Stomach (tissue), 8 donors: ENCODE measurements at regions not wholly inside any gene's neighbourhood (a gene's known extent, or its start where the extent isn't known, plus 50 kb on each side); places are given as distances from the start of the nearest gene placed in this dataset.

Experiments used
- DNase-seq, 2 donors: peaks; one replicate each; pipeline versions ENCODE4 v3.0.0 to v3.0.0-alpha.2; 2013 to 2019
- H3K27ac ChIP-seq, 5 donors: fragments of 200-600 bp in 4 of 5; sonication (generic) in 4 of 5; one replicate each; pipeline ENCODE4 v1.5.1; 2013 to 2019; ENCODE audit warnings: mild to moderate bottlenecking in 1 of 5, moderate library complexity in 1 of 5
- H3K27me3 ChIP-seq, 3 donors: fragments of 200-600 bp; sonication (generic); one replicate each; pipeline ENCODE4 v1.5.1; 2017 to 2019; ENCODE audit warnings: mixed run types in 1 of 3
- H3K36me3 ChIP-seq, 4 donors: fragments of 200-600 bp; sonication (generic); 1 replicate in 3 of 4; 2 replicates in 1 of 4; pipeline ENCODE4 v1.5.1; 2016 to 2019
- H3K4me1 ChIP-seq, 4 donors: fragments of 200-600 bp; sonication (generic); one replicate each; pipeline ENCODE4 v1.5.1; 2016 to 2019
- H3K4me3 ChIP-seq, 4 donors: fragments of 200-600 bp; sonication (generic) in 3 of 4; one replicate each; pipeline ENCODE4 v1.5.1; 2016 to 2019; ENCODE audit warnings: mild to moderate bottlenecking in 1 of 4
- H3K9me3 ChIP-seq, 4 donors: fragments of 200-600 bp; sonication (generic); one replicate each; pipeline ENCODE4 v1.5.1; 2016 to 2019
- EP300 ChIP-seq: sonication (generic); formaldehyde crosslinking; IDR thresholded peaks from one replicate; pipeline ENCODE4 v1.6.1; 2017; ENCODE audit warnings: antibody characterized with exemption
- POLR2A ChIP-seq, 4 donors: fragments of 450-650 bp; IDR thresholded peaks; one replicate each; pipeline ENCODE4 v1.6.1; 2016; ENCODE audit warnings: antibody characterized with exemption in 4 of 4, control low read depth in 2 of 4, mild to moderate bottlenecking in 1 of 4, moderate library complexity in 1 of 4
- POLR2AphosphoS5 ChIP-seq, 3 donors: sonication (generic); formaldehyde crosslinking; IDR thresholded peaks; one replicate each; pipeline ENCODE4 v1.6.1; 2016; ENCODE audit warnings: antibody characterized with exemption in 3 of 3
- WGBS, 5 donors: extraction: QIAGEN DNeasy Blood & Tissue Kit in 3 of 5; methylation state at CpG; one replicate each; pipeline versions ENCODE4 v1.1.5 to v1.1.7; 2013 to 2018; 5-methylcytosine and 5-hydroxymethylcytosine counted together
- intact Hi-C: fragments of 100-400 bp; cut with DNase I; formaldehyde crosslinking; loops from one replicate; pipeline ENCODE4 v1.15.1; 2023; ENCODE audit warnings: low total_unique reads
- TF ChIP-seq, protein P1 (sequence below), 7 experiments: fragments of 450-650 bp in 4 of 7; fragments of 200-600 bp in 3 of 7; sonication (generic) in 3 of 7; IDR thresholded peaks; one replicate each; pipeline ENCODE4 v1.5.1; 2016 to 2019; ENCODE audit warnings: antibody characterized with exemption in 7 of 7, control low read depth in 2 of 7, mild to moderate bottlenecking in 1 of 7
- donor health status: healthy with polysubstance abuse.
- donor health status: Bipolar disorder and iron deficiency.
- donor health status: healthy.

DNA sequence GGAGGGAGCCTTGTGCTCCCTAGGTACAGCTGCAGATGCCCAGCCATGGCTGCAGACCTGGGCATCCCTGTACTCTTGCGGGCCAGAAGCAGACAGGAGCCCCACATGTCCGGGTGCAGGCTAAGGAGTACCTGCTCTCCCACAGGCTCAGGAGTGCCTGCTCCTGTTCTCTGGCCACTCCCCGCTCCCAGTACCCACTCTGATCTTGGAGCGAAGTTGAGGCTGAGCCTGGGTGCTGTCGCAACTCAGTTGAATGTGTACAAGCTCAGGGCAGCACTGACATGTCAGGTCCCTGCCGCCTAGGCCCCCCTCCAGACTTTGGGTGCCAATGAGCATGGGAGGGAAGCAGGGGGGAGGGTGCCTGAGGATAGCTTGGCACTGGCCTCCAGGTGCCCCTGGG lies 666.9 kb downstream of the PLPP3 start:
- Histone ChIP-seq H3K36me3 (no peaks in the 10 kb centered on the region), H3K9me3 (no peaks in the 10 kb centered on the region), H3K27me3 (no peaks in the 10 kb centered on the region), H3K4me3 (no peak overlapping the region), H3K4me1 (no peaks in the 10 kb centered on the region), H3K27ac (no peak overlapping the region)
- 88 to 98% (median 94%) methylated on average over 4 to 6 of the region's 6 CpGs for WGBS, 5 donors
- DNase-seq = no peak
- intact Hi-C loops = no loop called here
- TF ChIP-seq POLR2A (IDR thresholded peaks at IDR 0.05) (no peak), EP300 (no peak), POLR2AphosphoS5 (IDR thresholded peaks at IDR 0.05) (no peak)
- TF ChIP-seq, protein P1, sequence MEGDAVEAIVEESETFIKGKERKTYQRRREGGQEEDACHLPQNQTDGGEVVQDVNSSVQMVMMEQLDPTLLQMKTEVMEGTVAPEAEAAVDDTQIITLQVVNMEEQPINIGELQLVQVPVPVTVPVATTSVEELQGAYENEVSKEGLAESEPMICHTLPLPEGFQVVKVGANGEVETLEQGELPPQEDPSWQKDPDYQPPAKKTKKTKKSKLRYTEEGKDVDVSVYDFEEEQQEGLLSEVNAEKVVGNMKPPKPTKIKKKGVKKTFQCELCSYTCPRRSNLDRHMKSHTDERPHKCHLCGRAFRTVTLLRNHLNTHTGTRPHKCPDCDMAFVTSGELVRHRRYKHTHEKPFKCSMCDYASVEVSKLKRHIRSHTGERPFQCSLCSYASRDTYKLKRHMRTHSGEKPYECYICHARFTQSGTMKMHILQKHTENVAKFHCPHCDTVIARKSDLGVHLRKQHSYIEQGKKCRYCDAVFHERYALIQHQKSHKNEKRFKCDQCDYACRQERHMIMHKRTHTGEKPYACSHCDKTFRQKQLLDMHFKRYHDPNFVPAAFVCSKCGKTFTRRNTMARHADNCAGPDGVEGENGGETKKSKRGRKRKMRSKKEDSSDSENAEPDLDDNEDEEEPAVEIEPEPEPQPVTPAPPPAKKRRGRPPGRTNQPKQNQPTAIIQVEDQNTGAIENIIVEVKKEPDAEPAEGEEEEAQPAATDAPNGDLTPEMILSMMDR (IDR thresholded peaks at IDR 0.05) = no peak

DNA sequence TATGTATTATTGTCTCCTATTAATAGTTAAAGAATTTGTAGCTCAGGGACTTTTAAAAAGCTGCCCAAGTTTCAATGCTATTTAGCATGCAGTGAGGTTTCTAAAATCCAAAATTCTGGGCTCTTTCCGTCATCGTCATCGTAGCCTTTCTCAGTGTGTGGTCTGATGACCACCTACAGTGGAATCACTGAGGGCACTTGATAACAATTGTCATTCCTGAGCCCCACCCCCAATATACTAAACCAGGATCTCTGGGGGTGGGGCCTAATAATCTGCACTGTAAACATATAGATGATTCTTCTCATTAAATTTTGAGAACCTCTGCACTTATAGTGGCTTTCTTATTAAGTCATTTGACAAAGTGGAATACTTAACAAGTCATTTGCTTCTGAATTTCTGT lies 674.8 kb downstream of the PLPP3 start:
- H3K9me3 ChIP-seq = no peaks in the 10 kb centered on the region
- intact Hi-C loops = no loop called here
- H3K36me3 ChIP-seq = no peaks in the 10 kb centered on the region

DNA sequence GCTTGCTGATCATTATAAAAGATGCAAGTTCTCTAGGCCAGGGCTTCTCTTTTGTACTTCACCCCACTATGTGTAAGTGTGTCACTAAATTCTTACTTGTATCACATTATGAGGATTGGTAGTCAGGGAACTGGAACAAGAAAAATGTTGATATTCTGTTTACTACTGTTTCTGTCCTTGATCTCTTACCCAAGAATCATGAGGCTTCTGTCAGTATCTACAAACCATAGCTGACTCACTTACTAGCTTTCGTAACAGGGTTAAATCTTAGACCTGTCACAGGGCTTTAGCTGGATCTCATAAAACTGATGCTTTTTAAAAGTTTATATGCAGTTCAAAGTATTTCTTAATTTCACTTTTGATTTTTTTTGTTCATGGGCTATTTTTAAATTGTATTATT lies 681.2 kb downstream of the PLPP3 start:
- Histone ChIP-seq H3K9me3 (peaks cover 0 to 8% (median 3%) of the 10 kb centered on the region in 4 donors), H3K27ac (peak overlapping the region in 1 of 5 donors; percentile 12), H3K4me1 (no peaks in the 10 kb centered on the region), H3K27me3 (no peaks in the 10 kb centered on the region), H3K36me3 (no peaks in the 10 kb centered on the region), H3K4me3 (no peak overlapping the region)
- intact Hi-C loops = no loop called here
- no peak for DNase-seq
- TF ChIP-seq, protein P1 (IDR thresholded peaks at IDR 0.05) = no peak
- no peak for TF ChIP-seq EP300
- TF ChIP-seq POLR2A (IDR thresholded peaks at IDR 0.05) = no peak
- no peak for TF ChIP-seq POLR2AphosphoS5 (IDR thresholded peaks at IDR 0.05)
- 73 to 92% (median 78%) methylated on average over 1 of the region's 1 CpG for WGBS, 5 donors

More for the DNA sequence above, 674.8 kb downstream of the PLPP3 start:
- H3K4me3 ChIP-seq = no peak overlapping the region
- H3K27me3 ChIP-seq = no peaks in the 10 kb centered on the region
- no peak overlapping the region for H3K27ac ChIP-seq
- 87 to 93% (median 90%) methylated on average over 3 of the region's 3 CpGs for WGBS, 5 donors
- no peaks in the 10 kb centered on the region for H3K4me1 ChIP-seq
- DNase-seq = no peak
- TF ChIP-seq POLR2AphosphoS5 (IDR thresholded peaks at IDR 0.05) = no peak
- TF ChIP-seq EP300 = no peak
- no peak for TF ChIP-seq POLR2A (IDR thresholded peaks at IDR 0.05)
- TF ChIP-seq, protein P1 (IDR thresholded peaks at IDR 0.05) = no peak

DNA sequence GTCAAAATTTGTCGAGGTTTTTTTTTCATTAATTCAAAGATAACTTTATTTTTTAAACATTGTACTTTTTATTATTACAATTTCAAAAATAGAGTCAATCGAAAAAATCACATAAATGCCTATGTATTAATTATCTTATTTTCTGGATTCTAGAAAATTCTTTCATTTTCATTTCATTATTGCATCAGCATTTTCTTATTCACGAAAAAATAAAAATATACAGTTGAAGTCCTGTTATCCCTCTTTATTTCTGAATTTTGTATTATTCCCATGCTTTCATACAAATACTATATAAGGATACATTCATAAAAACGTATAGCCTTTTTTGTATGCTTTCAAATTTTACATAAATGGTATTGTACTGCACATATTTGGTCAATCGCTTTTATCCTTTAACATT lies 681.0 kb upstream of the USP24 start:
- intact Hi-C loops = no loop called here
- no peak for DNase-seq
- Histone ChIP-seq H3K4me1 (no peaks in the 10 kb centered on the region), H3K27me3 (no peaks in the 10 kb centered on the region), H3K4me3 (no peak overlapping the region), H3K36me3 (no peaks in the 10 kb centered on the region), H3K27ac (no peak overlapping the region), H3K9me3 (peaks cover 0 to 17% (median 6%) of the 10 kb centered on the region in 4 donors)
- WGBS, 5 donors = 80 to 85% (median 84%) methylated on average over 5 of the region's 5 CpGs
- TF ChIP-seq POLR2A (IDR thresholded peaks at IDR 0.05) = no peak
- TF ChIP-seq POLR2AphosphoS5 (IDR thresholded peaks at IDR 0.05) = no peak
- TF ChIP-seq, protein P1 (IDR thresholded peaks at IDR 0.05) = no peak
- TF ChIP-seq EP300 = no peak
